ENCODE measurements at regions not wholly inside any gene's neighbourhood (a gene's known extent, or its start where the extent isn't known, plus 50 kb on each side); places are given as distances from the start of the nearest gene placed in this dataset.

GRCh38 chr10:46220187-46220586 lies 66.6 kb upstream of the ANTXRL start:
- TF ChIP-seq, protein P1, sequence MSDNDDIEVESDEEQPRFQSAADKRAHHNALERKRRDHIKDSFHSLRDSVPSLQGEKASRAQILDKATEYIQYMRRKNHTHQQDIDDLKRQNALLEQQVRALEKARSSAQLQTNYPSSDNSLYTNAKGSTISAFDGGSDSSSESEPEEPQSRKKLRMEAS (IDR thresholded peaks at IDR 0.05): no peak
- TF ChIP-seq FOXM1 (IDR thresholded peaks at IDR 0.05; ENCODE audit: borderline replicate concordance, low read depth) (no peak), EP300 (IDR thresholded peaks at IDR 0.05; ENCODE audit: borderline replicate concordance) (no peak), REST (IDR thresholded peaks at IDR 0.05; ENCODE audit: low read depth) (no peak), RAD21 (IDR thresholded peaks at IDR 0.05; ENCODE audit: low read depth) (no peak), TAF1 (IDR thresholded peaks at IDR 0.05; ENCODE audit: low read depth) (no peak), TCF12 (IDR thresholded peaks at IDR 0.05; ENCODE audit: low read depth) (no peak)
